Activated CD4-positive, alpha-beta memory T cell treated with anti-CD3 and anti-CD28 coated beads for 36 hours (primary cell): ENCODE measurements at regions not wholly inside any gene's neighbourhood (a gene's known extent, or its start where the extent isn't known, plus 50 kb on each side); places are given as distances from the start of the nearest gene placed in this dataset.

Experiments used
- CTCF ChIA-PET: fragments of 350-600 bp; sonication (Branson Sonifier 250); formaldehyde crosslinking; loops from one replicate; lab custom pipeline; 2021; ENCODE audit warnings: antibody characterized with exemption, inconsistent platforms; lab: Charles Lee
- POLR2A ChIA-PET: fragments of 350-600 bp; sonication (Branson Sonifier 250); formaldehyde crosslinking; loops from one replicate; lab custom pipeline; 2021; ENCODE audit warnings: antibody characterized with exemption; lab: Charles Lee
- DNase-seq: peaks from one replicate; pipeline ENCODE4 v3.0.0-alpha.2; 2020
- H3K27ac Mint-ChIP-seq: one replicate; pipeline ENCODE4 v1.8.0; 2021; ENCODE audit warnings: mixed read lengths
- H3K27me3 Mint-ChIP-seq: one replicate; pipeline ENCODE4 v1.8.0; 2021; ENCODE audit warnings: mixed read lengths
- H3K36me3 Mint-ChIP-seq: one replicate; pipeline ENCODE4 v1.8.0; 2021; ENCODE audit warnings: mixed read lengths
- H3K4me1 Mint-ChIP-seq: one replicate; pipeline ENCODE4 v1.8.0; 2021; ENCODE audit warnings: low read depth, mixed read lengths
- H3K4me3 Mint-ChIP-seq: one replicate; pipeline ENCODE4 v1.8.0; 2021; ENCODE audit warnings: mild to moderate bottlenecking, mixed read lengths
- H3K9me3 Mint-ChIP-seq: one replicate; pipeline ENCODE4 v1.8.0; 2021; ENCODE audit warnings: mixed read lengths
- intact Hi-C: fragments of 100-400 bp; cut with micrococcal nuclease; formaldehyde crosslinking; loops from one replicate; pipeline ENCODE4 v1.15.1; 2023

- intact Hi-C loops = no loop called here
- Mint-ChIP-seq H3K27me3 (no peaks in the 10 kb centered on the region), H3K4me3 (no peak overlapping the region), H3K4me1 (peaks cover 39% of the 10 kb centered on the region), H3K36me3 (no peaks in the 10 kb centered on the region), H3K27ac (no peak overlapping the region), H3K9me3 (no peaks in the 10 kb centered on the region)
- POLR2A ChIA-PET = no interaction called here
- no peak for DNase-seq
- CTCF ChIA-PET = interaction anchor here (0.9 kb wide), 1 partner anchor 21 kb away, joined by 3 read pairs; no protein-coding TSS in a partner anchor
These were observed 65.5 kb upstream of the NUP160 start for GRCh38 chr11:47913529-47914244.

- peaks cover 35% of the 10 kb centered on the region for H3K4me1 Mint-ChIP-seq
- H3K27me3 Mint-ChIP-seq = no peaks in the 10 kb centered on the region
- intact Hi-C loops = no loop called here
- H3K36me3 Mint-ChIP-seq = no peaks in the 10 kb centered on the region
- DNase-seq = no peak
- no peak overlapping the region for H3K4me3 Mint-ChIP-seq
- no peak overlapping the region for H3K27ac Mint-ChIP-seq
- POLR2A ChIA-PET = no interaction called here
- CTCF ChIA-PET = no interaction called here
- no peaks in the 10 kb centered on the region for H3K9me3 Mint-ChIP-seq
These were observed 64.8 kb upstream of the NUP160 start for GRCh38 chr11:47912843-47913437.

- Mint-ChIP-seq H3K27ac (no peak overlapping the region), H3K36me3 (no peaks in the 10 kb centered on the region), H3K9me3 (no peaks in the 10 kb centered on the region), H3K4me1 (peaks cover 28% of the 10 kb centered on the region), H3K27me3 (no peaks in the 10 kb centered on the region), H3K4me3 (no peak overlapping the region)
- POLR2A ChIA-PET = no interaction called here
- CTCF ChIA-PET = no interaction called here
- intact Hi-C loops = no loop called here
- DNase-seq = no peak
These were observed 63.0 kb upstream of the NUP160 start for GRCh38 chr11:47911149-47911548.

- no peak for DNase-seq
- Mint-ChIP-seq H3K36me3 (no peaks in the 10 kb centered on the region), H3K9me3 (no peaks in the 10 kb centered on the region), H3K4me3 (no peak overlapping the region), H3K4me1 (peaks cover 8% of the 10 kb centered on the region), H3K27me3 (no peaks in the 10 kb centered on the region), H3K27ac (no peak overlapping the region)
- intact Hi-C loops = no loop called here
- ChIA-PET POLR2A (no interaction called here), CTCF (interaction anchor here (1.3 kb wide), 1 partner anchor 13 kb away, joined by 3 read pairs; no protein-coding TSS in a partner anchor)
These were observed 60.0 kb upstream of the NUP160 start for GRCh38 chr11:47908198-47908597.

GRCh38 chr11:47907499-47907898, 59.3 kb upstream of the NUP160 start:
- intact Hi-C loops = no loop called here
- Mint-ChIP-seq H3K4me1 (peaks cover 8% of the 10 kb centered on the region), H3K4me3 (no peak overlapping the region), H3K27ac (no peak overlapping the region), H3K36me3 (no peaks in the 10 kb centered on the region), H3K9me3 (no peaks in the 10 kb centered on the region), H3K27me3 (no peaks in the 10 kb centered on the region)
- POLR2A ChIA-PET = no interaction called here
- DNase-seq = no peak
- CTCF ChIA-PET = interaction anchor here (1.3 kb wide), 1 partner anchor 14 kb away, joined by 3 read pairs; no protein-coding TSS in a partner anchor

GRCh38 chr11:47906066-47906465, 57.9 kb upstream of the NUP160 start:
- H3K36me3 Mint-ChIP-seq = no peaks in the 10 kb centered on the region
- H3K27me3 Mint-ChIP-seq = no peaks in the 10 kb centered on the region
- CTCF ChIA-PET = no interaction called here
- no peak overlapping the region for H3K27ac Mint-ChIP-seq
- intact Hi-C loops = no loop called here
- H3K4me1 Mint-ChIP-seq = peaks cover 6% of the 10 kb centered on the region
- POLR2A ChIA-PET = interaction anchor here (0.7 kb wide), 1 partner anchor 734 kb away, joined by 3 read pairs; no protein-coding TSS in a partner anchor
- no peaks in the 10 kb centered on the region for H3K9me3 Mint-ChIP-seq
- no peak for DNase-seq
- H3K4me3 Mint-ChIP-seq = no peak overlapping the region

GRCh38 chr11:47905358-47906059, 57.4 kb upstream of the NUP160 start:
- Mint-ChIP-seq H3K4me1 (peaks cover 6% of the 10 kb centered on the region), H3K9me3 (no peaks in the 10 kb centered on the region), H3K27me3 (no peaks in the 10 kb centered on the region), H3K36me3 (no peaks in the 10 kb centered on the region), H3K27ac (no peak overlapping the region), H3K4me3 (no peak overlapping the region)
- DNase-seq = no peak
- ChIA-PET POLR2A (no interaction called here), CTCF (no interaction called here)
- intact Hi-C loops = no loop called here

- H3K9me3 Mint-ChIP-seq = no peaks in the 10 kb centered on the region
- DNase-seq = no peak
- H3K27me3 Mint-ChIP-seq = no peaks in the 10 kb centered on the region
- POLR2A ChIA-PET = no interaction called here
- H3K27ac Mint-ChIP-seq = no peak overlapping the region
- H3K36me3 Mint-ChIP-seq = no peaks in the 10 kb centered on the region
- CTCF ChIA-PET = no interaction called here
- intact Hi-C loops = no loop called here
- no peak overlapping the region for H3K4me3 Mint-ChIP-seq
- H3K4me1 Mint-ChIP-seq = peaks cover 12% of the 10 kb centered on the region
These were observed 56.7 kb upstream of the NUP160 start for GRCh38 chr11:47904808-47905207.

GRCh38 chr11:47904048-47904447, 55.9 kb upstream of the NUP160 start:
- Mint-ChIP-seq H3K27ac (no peak overlapping the region), H3K4me1 (peaks cover 15% of the 10 kb centered on the region), H3K36me3 (no peaks in the 10 kb centered on the region), H3K27me3 (no peaks in the 10 kb centered on the region), H3K4me3 (no peak overlapping the region), H3K9me3 (no peaks in the 10 kb centered on the region)
- POLR2A ChIA-PET = no interaction called here
- intact Hi-C loops = no loop called here
- CTCF ChIA-PET = no interaction called here
- no peak for DNase-seq

GRCh38 chr11:47899801-47900200, 51.7 kb upstream of the NUP160 start:
- no peak overlapping the region for H3K27ac Mint-ChIP-seq

More at GRCh38 chr11:47899801-47900200, 51.7 kb upstream of the NUP160 start:
- DNase-seq = no peak
- Mint-ChIP-seq H3K27me3 (no peaks in the 10 kb centered on the region), H3K36me3 (no peaks in the 10 kb centered on the region), H3K4me1 (peaks cover 8% of the 10 kb centered on the region), H3K9me3 (no peaks in the 10 kb centered on the region), H3K4me3 (no peak overlapping the region)
- intact Hi-C loops = no loop called here
- CTCF ChIA-PET = no interaction called here
- POLR2A ChIA-PET = no interaction called here
